HUES6 (cell line): ENCODE measurements at regions not wholly inside any gene's neighbourhood (a gene's known extent, or its start where the extent isn't known, plus 50 kb on each side); places are given as distances from the start of the nearest gene placed in this dataset.

Experiments
- H3K27ac ChIP-seq: 2 replicates; pipeline ENCODE4 v1.7.0; 2013; ENCODE audit warnings: low read depth, mild to moderate bottlenecking, low read length, inconsistent platforms
- H3K27me3 ChIP-seq: 2 replicates; pipeline ENCODE4 v1.6.1; 2013; ENCODE audit warnings: low read length; ENCODE audit not compliant: control insufficient read depth, insufficient read depth
- H3K36me3 ChIP-seq: 2 replicates; pipeline ENCODE4 v1.6.1; 2013; ENCODE audit warnings: low read length; ENCODE audit not compliant: control insufficient read depth, insufficient read depth
- H3K4me1 ChIP-seq: 2 replicates; pipeline ENCODE4 v1.6.1; 2013; ENCODE audit warnings: low read length; ENCODE audit not compliant: control insufficient read depth, insufficient read depth
- H3K4me3 ChIP-seq: 2 replicates; pipeline ENCODE4 v1.5.1; 2013; ENCODE audit warnings: low read depth, low read length
- H3K9ac ChIP-seq: one replicate; pipeline ENCODE4 v1.6.1; 2013; ENCODE audit warnings: mild to moderate bottlenecking, low read length
- H3K9me3 ChIP-seq: 2 replicates; pipeline ENCODE4 v1.6.1; 2013; ENCODE audit warnings: low read depth, low read length; ENCODE audit not compliant: control insufficient read depth, insufficient read depth

DNA sequence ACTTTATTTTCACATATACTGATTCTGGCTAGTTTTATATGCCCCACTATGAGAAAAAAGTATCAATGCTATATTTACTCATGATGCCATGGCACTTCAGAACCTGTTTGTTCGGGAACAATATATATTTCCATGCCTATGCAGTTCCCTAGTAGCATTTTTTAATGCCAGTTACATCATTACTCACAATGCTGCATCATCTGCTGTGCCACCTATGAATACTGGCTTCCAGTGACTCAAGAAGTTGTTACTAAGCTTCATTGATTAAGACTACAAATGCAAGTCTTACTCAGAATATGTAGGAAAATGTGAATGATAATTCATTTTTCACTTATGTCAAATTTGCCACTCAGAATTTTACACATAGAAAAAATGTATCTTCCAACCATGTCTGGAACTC is 97.9 kb downstream of the MAFB start:
- Histone ChIP-seq H3K36me3 (no peaks in the 10 kb centered on the region), H3K27ac (no peak overlapping the region), H3K9me3 (no peaks in the 10 kb centered on the region), H3K4me1 (no peaks in the 10 kb centered on the region), H3K9ac (no peak overlapping the region), H3K27me3 (0 out of 2 replicates have a peak, but pooled peaks cover 6% of the 10 kb centered on the region), H3K4me3 (no peak overlapping the region)

- Histone ChIP-seq H3K9me3 (no peaks in the 10 kb centered on the region), H3K4me1 (no peaks in the 10 kb centered on the region), H3K4me3 (no peak overlapping the region), H3K27ac (no peak overlapping the region), H3K9ac (no peak overlapping the region), H3K36me3 (no peaks in the 10 kb centered on the region), H3K27me3 (0 out of 2 replicates have a peak, but pooled peaks cover 6% of the 10 kb centered on the region)
Observed at GRCh38 chr20:40589581-40589980, 99.5 kb downstream of the MAFB start.

DNA sequence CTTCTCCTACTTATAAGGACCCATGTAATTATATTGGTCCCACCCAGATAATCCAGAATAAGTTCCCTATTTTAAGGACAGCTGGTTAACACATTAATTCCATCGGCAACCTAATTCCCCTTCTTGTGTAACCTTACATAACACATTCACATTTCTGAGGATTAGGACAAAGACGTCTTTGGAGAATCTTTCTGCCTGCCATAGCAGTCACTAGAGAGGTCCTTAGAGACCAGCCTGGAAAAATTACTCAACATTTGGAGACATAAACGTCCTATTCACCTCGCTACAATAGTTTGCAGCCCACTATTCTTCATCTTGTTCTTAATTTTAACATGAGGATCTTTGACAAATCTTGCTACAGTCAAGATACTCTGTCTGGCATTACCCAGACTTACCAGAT is 100.1 kb downstream of the MAFB start:
- Histone ChIP-seq H3K27ac (no peak overlapping the region), H3K4me1 (no peaks in the 10 kb centered on the region), H3K9ac (no peak overlapping the region), H3K9me3 (no peaks in the 10 kb centered on the region), H3K36me3 (no peaks in the 10 kb centered on the region), H3K27me3 (0 out of 2 replicates have a peak, but pooled peaks cover 6% of the 10 kb centered on the region), H3K4me3 (no peak overlapping the region)

DNA sequence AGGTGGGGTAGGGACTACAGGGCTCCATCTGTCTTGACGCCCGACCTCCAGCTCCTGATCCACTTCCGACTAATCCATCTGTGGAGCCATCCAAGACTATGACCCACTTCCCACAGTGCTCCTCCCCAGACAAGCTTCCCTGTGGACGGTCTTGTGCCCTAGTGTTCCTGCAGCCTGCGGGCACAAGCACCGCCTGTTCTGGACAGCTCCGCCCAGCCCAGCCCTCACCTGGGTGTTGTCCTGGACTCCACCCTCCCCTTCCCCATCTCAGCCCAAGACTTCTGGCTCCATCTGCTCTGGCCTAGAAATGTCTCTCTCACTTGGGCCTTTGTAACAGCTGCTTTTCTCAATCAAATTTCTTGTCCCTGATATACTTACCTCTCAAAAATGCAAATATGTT is 102.0 kb downstream of the MAFB start:
- H3K4me3 ChIP-seq = no peak overlapping the region
- H3K4me1 ChIP-seq = no peaks in the 10 kb centered on the region; the same call in 1 of the 2 replicates
- no peak overlapping the region for H3K9ac ChIP-seq
- H3K27ac ChIP-seq = no peak overlapping the region
- H3K9me3 ChIP-seq = no peaks in the 10 kb centered on the region
- 0 out of 2 replicates have a peak, but pooled peaks cover 6% of the 10 kb centered on the region for H3K27me3 ChIP-seq
- H3K36me3 ChIP-seq = no peaks in the 10 kb centered on the region

GRCh38 chr20:40584130-40584809 is 104.8 kb downstream of the MAFB start:
- Histone ChIP-seq H3K9ac (no peak overlapping the region), H3K36me3 (no peaks in the 10 kb centered on the region), H3K4me3 (no peak overlapping the region), H3K4me1 (no peaks in the 10 kb centered on the region; the same call in 1 of the 2 replicates), H3K9me3 (no peaks in the 10 kb centered on the region), H3K27me3 (0 out of 2 replicates have a peak, but pooled peaks cover 6% of the 10 kb centered on the region), H3K27ac (no peak overlapping the region)

GRCh38 chr20:40583636-40584035 is 105.4 kb downstream of the MAFB start:
- H3K9me3 ChIP-seq = no peaks in the 10 kb centered on the region
- no peaks in the 10 kb centered on the region for H3K36me3 ChIP-seq
- no peak overlapping the region for H3K27ac ChIP-seq
- H3K9ac ChIP-seq = no peak overlapping the region
- no peak overlapping the region for H3K4me3 ChIP-seq
- H3K27me3 ChIP-seq = 0 out of 2 replicates have a peak, but pooled peaks cover 6% of the 10 kb centered on the region
- H3K4me1 ChIP-seq = no peaks in the 10 kb centered on the region; the same call in 1 of the 2 replicates

DNA sequence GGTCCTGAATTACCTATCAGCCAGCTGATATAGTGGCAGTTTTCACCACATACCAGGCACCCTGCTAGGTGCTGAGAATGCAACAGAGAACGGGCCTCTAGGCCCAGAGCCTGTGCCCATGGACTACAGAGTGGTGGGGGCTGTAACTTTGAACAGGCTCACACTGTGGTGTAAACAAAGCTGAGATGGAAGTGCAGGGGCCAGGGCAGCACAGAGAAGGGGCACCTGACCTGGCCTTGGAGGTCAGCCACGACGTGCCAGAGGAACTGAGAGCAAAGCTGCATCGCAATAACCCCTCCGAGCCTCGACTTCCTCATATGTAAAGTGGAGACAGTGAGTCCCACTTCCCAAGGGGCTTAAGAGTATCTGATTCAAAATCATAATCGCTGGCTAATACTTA is 105.8 kb downstream of the MAFB start:
- H3K9me3 ChIP-seq = no peaks in the 10 kb centered on the region
- H3K36me3 ChIP-seq = no peaks in the 10 kb centered on the region
- 0 out of 2 replicates have a peak, but pooled peaks cover 6% of the 10 kb centered on the region for H3K27me3 ChIP-seq
- no peak overlapping the region for H3K4me3 ChIP-seq
- no peak overlapping the region for H3K27ac ChIP-seq
- H3K9ac ChIP-seq = no peak overlapping the region
- no peaks in the 10 kb centered on the region; the same call in 1 of the 2 replicates for H3K4me1 ChIP-seq

GRCh38 chr20:40582531-40582930 is 106.5 kb downstream of the MAFB start:
- H3K27me3 ChIP-seq = 0 out of 2 replicates have a peak, but pooled peaks cover 3% of the 10 kb centered on the region
- H3K9me3 ChIP-seq = no peaks in the 10 kb centered on the region
- H3K36me3 ChIP-seq = no peaks in the 10 kb centered on the region
- H3K4me3 ChIP-seq = no peak overlapping the region
- no peak overlapping the region for H3K9ac ChIP-seq
- no peak overlapping the region for H3K27ac ChIP-seq
- H3K4me1 ChIP-seq = no peaks in the 10 kb centered on the region; the same call in 1 of the 2 replicates

GRCh38 chr20:40579701-40580100 is 109.3 kb downstream of the MAFB start:
- Histone ChIP-seq H3K4me1 (no peaks in the 10 kb centered on the region; the same call in 1 of the 2 replicates), H3K9me3 (no peaks in the 10 kb centered on the region), H3K36me3 (no peaks in the 10 kb centered on the region), H3K9ac (no peak overlapping the region), H3K27ac (no peak overlapping the region), H3K27me3 (peaks cover 3% of the 10 kb centered on the region; the same call in 1 of the 2 replicates), H3K4me3 (no peak overlapping the region)

- Histone ChIP-seq H3K9me3 (no peaks in the 10 kb centered on the region), H3K36me3 (no peaks in the 10 kb centered on the region), H3K9ac (no peak overlapping the region), H3K27me3 (peaks cover 3% of the 10 kb centered on the region; the same call in 1 of the 2 replicates), H3K4me1 (no peaks in the 10 kb centered on the region; the same call in 1 of the 2 replicates), H3K4me3 (no peak overlapping the region), H3K27ac (no peak overlapping the region)
Observed at GRCh38 chr20:40578961-40579360, 110.1 kb downstream of the MAFB start.

- Histone ChIP-seq H3K9ac (no peak overlapping the region), H3K4me3 (no peak overlapping the region), H3K27ac (no peak overlapping the region), H3K36me3 (no peaks in the 10 kb centered on the region), H3K9me3 (no peaks in the 10 kb centered on the region), H3K27me3 (peaks cover 3% of the 10 kb centered on the region; the same call in 1 of the 2 replicates), H3K4me1 (no peaks in the 10 kb centered on the region)
Observed at GRCh38 chr20:40575851-40576250, 113.2 kb downstream of the MAFB start.
